NCI-H1105 treated with DMSO at 0.1 percent for 48 hours (cell line): ENCODE measurements at regions not wholly inside any gene's neighbourhood (a gene's known extent, or its start where the extent isn't known, plus 50 kb on each side); places are given as distances from the start of the nearest gene placed in this dataset.

Experiments
- DNase-seq: peaks from one replicate; lab custom pipeline; 2025; lab: John Stamatoyannopoulos, UW

GRCh38 chr16:73255031-73255430 is 207.1 kb upstream of the ZFHX3 start:
- no peak for DNase-seq

GRCh38 chr16:73253922-73254480 is 206.1 kb upstream of the ZFHX3 start:
- no peak for DNase-seq

DNA sequence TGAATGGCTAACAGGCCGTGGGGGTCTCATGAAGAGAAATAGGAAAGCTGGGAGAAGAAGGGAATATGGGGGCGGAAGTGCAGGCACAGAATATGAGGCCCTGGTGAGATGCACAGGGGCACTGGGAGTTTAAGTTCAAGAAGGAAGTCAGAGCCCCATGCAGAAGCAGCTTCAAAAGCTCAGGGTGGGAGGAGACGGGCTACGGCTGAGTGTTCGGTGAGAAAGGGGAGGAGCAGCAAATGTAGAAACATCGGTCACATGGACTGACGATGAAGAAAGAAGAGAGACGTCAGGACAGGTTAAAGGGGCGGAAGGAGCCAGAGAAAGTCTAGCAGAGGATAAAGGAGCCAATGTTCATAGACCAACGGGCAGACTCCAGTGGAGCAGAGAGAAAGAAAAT is 204.5 kb upstream of the ZFHX3 start:
- DNase-seq: no peak

GRCh38 chr16:73251608-73252007 is 203.7 kb upstream of the ZFHX3 start:
- no peak for DNase-seq

- DNase-seq: no peak
Observed at GRCh38 chr16:73248316-73248715, 200.4 kb upstream of the ZFHX3 start.

DNA sequence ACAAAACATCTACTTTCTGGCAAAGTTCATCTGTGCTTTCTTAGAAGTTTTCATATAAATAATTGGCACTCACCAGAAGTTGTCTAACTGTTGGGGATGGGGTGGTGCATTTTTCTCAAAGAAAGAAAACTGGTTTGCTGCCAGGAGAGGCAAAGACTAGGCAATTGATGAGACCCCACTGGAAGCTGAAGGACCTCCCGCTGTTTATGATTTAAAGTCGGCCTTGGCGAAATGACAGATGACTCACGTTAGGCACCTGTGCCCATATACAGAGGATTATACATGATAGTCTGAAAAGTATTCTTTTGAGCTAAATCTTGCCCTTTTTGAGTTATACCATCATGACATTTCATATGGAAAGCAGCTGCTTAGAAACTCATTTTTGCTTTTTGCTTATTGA is 193.0 kb upstream of the ZFHX3 start:
- DNase-seq: no peak

DNA sequence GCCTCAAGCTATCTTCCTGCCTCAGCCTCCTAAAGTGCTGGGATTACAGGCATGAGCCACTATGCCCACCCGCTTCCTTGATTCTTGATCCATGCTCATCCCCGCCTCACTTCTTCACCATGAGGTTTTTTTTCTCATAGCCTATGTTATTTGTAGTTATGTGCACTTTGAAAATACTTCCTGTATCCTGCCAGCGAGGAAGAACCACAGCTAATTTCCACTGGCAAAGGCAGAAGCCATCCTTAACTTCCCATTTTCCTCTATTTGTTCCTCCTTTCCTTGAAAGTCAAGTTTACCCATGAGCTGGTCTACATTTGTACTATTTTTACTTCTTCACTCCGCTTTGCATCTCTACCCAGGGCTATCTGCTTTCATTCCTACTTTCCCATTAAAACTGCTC is 189.7 kb upstream of the ZFHX3 start:
- DNase-seq: no peak

DNA sequence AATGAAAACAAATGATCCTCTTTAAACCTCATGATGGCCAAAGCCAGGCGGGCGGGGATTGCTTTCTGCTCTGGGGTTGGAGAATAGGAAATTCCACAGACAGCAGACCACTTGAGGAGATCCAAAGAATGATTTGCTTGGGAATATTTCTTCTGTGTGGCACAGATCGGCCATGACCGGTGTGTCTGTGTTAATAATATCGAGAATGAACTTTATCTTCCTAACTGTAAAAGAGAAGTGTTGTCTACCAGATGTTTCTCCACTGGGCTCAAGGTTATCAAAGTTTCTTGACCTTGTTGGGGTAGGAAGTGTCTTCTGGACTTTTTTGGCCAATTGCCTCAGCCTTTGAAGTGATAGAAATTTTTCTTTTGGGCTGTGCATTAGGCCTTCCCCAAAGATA is 186.6 kb upstream of the ZFHX3 start:
- DNase-seq: no peak

DNA sequence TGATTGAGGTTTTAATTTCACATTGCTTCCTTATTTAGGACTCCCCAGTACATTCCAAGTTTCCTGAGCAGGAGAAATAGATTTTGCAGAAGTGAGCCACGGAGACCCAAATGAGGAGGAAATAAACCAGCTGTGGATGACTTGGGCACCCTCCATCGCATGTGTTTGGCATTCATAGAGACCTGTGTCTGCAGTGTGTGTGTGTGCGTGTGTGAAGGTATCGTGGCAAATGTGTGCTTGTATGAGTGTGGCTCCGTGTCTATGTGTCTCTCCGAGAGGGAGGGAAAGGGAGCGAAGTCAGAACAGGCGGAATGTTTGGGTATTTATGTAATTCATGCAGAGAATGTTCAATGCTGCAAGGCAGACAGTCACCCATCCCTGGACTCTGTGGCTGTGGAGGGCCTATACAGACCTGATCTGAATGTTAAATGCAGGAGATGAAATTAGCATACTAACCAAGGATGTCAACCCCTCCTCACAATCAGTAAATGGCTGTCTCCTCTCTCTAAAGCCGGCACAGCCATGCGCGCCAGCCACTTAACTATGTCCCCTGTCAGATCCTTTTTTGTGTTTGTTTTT is 186.0 kb upstream of the ZFHX3 start:
- no peak for DNase-seq

- no peak for DNase-seq
Observed at GRCh38 chr16:73233329-73233765, 185.4 kb upstream of the ZFHX3 start.

GRCh38 chr16:73232555-73233328 is 184.8 kb upstream of the ZFHX3 start:
- peak; percentile 46 for DNase-seq

DNA sequence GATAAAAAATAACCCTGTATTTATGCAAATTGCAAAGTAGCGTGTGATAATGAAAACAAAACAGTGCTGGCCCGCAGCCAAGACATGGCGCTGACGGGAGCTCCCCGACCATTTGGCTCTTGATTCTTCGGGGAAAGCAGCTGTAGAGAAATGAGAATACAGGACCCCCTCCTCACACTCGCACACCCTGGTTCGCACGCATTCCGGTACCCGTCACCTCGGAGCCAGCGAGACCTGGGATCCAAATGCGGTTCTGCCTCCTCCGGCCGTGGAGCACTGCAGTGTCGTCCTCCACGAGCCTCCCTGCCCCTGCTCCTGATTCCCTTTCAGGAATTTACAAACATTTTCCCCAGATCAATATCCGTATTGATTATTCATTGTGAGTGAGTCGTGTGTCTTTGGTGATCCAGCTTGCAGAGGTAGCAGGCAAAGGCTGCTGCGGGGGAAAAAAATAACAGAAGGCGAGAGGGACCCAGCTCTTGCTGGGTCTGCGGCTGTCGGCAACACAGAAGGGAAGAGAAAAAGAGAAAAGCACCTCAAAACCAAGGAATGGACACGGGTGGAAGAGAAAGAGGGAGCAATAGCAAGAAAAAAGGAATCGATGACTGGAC is 184.1 kb upstream of the ZFHX3 start:
- peak; percentile 12 for DNase-seq

DNA sequence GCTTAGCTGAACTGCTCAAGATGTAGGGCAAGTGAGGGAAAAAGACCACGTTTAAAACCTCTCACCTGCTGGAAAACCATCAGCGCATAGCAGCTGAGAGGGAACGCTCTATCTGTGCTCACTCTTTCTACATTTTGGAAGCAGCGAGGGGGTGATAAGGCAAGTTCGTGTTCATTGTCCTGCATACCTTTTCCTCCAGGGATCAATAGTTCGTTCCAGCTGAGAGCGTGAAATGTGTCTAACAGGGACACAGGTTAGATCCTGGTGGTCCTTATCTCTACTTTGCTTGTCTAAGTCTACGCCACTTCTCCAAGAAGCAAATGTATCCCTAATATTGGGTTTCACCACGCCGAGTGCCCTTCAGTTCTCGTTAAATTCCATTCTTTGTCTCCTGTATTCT is 183.5 kb upstream of the ZFHX3 start:
- no peak for DNase-seq

GRCh38 chr16:73230651-73231050 is 182.7 kb upstream of the ZFHX3 start:
- DNase-seq: no peak

DNA sequence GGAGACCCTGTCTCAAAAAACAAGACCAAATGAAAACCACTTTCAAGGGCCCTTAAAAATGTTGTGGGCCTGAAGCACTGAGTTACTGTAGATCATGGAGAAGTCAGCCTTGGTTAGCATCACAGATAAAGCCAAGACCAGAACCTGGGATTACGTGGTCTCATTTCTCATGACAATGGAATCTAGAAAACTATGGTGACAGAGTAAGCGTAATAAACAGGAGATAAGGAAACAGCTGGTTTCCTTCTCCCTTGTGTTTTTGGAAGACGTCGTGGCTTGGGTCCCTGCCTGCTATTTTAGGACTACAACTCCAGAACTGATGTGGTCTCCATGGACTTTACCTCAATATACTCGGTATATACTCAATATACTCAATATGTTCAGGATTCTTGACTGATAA is 180.7 kb upstream of the ZFHX3 start:
- no peak for DNase-seq

DNA sequence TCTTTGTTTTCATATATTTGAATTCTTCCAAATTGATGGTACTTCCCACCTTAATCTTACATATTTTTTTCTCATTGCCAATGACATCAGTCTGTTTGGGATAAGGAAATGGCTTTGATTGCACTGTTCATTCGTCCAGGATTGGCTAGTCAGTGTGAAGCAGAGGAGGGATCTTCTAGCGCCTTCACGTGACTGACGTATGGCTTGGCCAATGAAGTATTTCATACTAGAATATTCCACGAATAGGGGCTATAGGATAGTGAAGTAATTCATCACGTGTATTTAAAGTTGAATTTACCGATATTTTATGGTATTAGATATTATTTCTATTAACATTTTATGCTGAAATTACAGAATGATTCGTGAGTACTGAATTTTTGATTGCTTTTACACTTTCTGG is 178.7 kb upstream of the ZFHX3 start:
- no peak for DNase-seq

DNA sequence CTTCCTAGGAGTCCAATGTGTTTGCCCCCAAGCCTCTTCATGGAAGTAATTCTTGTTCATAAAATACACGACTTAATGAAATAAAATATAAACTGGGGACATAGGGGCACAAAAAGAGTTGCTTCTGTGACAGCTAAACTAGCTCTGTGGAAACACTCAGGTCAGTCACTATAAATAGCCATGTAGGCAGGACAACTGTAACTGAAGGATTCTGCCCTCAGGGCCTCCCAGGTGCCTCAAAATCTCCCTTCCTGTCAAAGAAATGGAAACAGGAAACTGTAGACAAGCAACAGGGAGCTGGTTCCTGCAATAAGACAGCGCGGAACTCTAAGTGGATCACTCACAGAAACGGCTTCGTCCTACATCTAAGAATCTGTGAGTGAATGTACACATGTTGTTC is 178.1 kb upstream of the ZFHX3 start:
- no peak for DNase-seq

DNA sequence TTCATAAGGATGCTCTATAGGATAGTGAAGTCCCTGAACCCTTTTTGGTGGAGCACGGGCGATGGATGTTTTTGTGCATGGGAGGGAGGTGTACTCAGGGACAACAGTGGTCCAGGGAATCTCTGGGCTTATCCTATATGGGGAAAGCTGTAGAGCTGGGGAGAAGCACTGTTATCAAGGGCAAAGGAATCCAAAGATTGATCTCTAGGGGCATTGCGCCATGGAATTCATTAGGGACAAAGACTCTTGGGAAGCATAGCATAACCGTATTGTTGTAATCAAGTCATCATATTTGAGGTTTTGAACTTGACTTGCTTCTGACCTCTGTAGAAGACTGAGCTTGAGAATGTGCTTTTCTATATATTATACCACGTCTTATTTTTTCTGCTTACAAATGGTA is 172.9 kb upstream of the ZFHX3 start:
- no peak for DNase-seq

- DNase-seq: no peak
Observed at GRCh38 chr16:73219176-73219575, 171.2 kb upstream of the ZFHX3 start.

DNA sequence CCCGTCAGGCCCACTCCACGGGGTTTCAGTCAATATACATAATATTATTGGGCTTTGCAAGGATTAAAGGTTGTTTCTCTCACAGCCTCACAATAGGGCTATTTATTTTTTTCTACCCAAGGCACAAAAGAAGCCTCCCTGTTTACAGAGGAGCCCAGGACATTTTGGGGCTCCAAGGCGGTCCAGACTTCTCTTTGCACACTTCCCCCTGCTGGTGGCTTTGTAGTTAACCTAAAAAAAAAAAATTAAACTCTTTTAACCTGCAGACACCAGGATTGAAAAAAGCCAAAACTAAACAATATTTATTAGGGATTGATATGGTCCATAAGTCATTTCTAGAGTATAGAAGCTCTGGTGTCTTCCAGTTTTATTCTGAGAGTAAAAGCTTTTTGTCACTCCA is 169.7 kb upstream of the ZFHX3 start:
- DNase-seq: no peak

DNA sequence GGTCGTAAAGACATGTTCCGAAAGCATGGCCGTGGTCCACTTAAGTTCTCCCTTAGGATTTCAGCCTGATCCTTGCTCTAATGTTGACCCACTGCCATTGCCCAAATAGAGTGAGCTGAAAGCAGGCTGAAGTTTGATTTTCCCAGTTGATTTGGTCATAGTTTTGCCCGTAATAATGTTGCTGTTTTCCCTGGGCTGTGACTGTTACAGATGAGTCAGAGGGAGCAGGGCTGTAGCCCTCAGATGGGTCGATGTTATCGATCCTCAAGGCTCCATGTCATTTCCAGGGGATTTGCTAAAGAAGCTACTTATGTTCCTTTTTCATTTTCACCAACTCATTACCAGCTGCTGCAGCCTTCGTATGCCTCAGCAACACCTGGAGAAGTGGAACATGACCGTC is 169.0 kb upstream of the ZFHX3 start:
- no peak for DNase-seq

DNA sequence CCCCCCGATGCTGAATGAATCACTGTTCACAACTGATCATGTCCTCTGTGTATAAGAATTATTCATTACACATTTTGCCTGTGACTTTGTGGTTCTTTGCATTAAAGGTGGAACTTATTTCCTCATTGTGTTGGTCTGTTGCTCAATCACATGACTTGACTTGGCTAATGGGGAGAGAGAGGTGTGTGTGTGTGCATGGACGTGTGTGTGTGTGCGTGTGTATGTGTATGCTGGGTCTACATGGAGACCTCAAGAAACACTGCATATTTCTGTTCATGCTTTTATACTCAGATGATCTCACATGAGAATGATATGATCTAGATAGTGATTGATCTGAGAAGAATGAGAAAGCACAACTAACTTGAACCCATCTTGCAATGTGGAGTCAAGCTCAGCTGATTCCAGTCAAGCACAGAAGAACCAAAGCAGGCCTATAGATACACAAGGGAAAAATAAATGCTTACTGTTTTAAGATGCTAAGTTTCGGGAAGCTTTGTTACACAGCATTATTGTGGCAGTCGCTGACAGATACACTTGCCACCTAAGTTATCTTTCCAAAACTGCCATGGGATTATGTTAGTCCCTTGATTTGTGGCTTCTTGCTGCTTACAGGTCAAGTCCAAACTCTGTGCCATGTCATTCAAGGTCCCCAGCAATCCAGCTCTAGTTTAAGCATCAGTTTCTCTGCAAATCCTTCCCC is 167.9 kb upstream of the ZFHX3 start:
- no peak for DNase-seq
